GM12892 (cell line): ENCODE measurements at regions not wholly inside any gene's neighbourhood (a gene's known extent, or its start where the extent isn't known, plus 50 kb on each side); places are given as distances from the start of the nearest gene placed in this dataset.

ENCODE experiments used
- DNase-seq: peaks from one replicate; pipeline ENCODE4 v3.0.0; 2011; ENCODE audit not compliant: insufficient read length
- FAIRE-seq: peaks from 2 replicates; lab custom pipeline; 2011; peaks lifted over from hg19 to GRCh38; lab: Jason Lieb, UNC
- POLR2A ChIP-seq: IDR thresholded peaks from 2 replicates; pipeline ENCODE4 v1.6.1; 2011; ENCODE audit warnings: low read depth, low read length, control low read depth
- POLR2AphosphoS5 ChIP-seq: IDR thresholded peaks from 2 replicates; pipeline ENCODE4 v1.6.1; 2011; ENCODE audit warnings: low read depth, low read length, control low read depth
- TAF1 ChIP-seq: IDR thresholded peaks from 2 replicates; pipeline ENCODE4 v1.6.1; 2011; ENCODE audit warnings: low read depth, mild to moderate bottlenecking, control low read depth, low read length, borderline replicate concordance

GRCh38 chr13:26456650-26457049 is 100.8 kb upstream of the WASF3 start:
- TF ChIP-seq POLR2AphosphoS5 (no peak), TAF1 (no peak), POLR2A (no peak)
- DNase-seq (no peak), FAIRE-seq (no peak)

GRCh38 chr13:26457212-26457611 is 100.3 kb upstream of the WASF3 start:
- DNase-seq = no peak
- FAIRE-seq = no peak
- TF ChIP-seq POLR2A (no peak), TAF1 (no peak), POLR2AphosphoS5 (no peak)

GRCh38 chr13:26458196-26458749 is 99.2 kb upstream of the WASF3 start:
- TF ChIP-seq TAF1 = no peak
- no peak for TF ChIP-seq POLR2AphosphoS5
- TF ChIP-seq POLR2A = no peak
- FAIRE-seq (no peak), DNase-seq (no peak)

DNA sequence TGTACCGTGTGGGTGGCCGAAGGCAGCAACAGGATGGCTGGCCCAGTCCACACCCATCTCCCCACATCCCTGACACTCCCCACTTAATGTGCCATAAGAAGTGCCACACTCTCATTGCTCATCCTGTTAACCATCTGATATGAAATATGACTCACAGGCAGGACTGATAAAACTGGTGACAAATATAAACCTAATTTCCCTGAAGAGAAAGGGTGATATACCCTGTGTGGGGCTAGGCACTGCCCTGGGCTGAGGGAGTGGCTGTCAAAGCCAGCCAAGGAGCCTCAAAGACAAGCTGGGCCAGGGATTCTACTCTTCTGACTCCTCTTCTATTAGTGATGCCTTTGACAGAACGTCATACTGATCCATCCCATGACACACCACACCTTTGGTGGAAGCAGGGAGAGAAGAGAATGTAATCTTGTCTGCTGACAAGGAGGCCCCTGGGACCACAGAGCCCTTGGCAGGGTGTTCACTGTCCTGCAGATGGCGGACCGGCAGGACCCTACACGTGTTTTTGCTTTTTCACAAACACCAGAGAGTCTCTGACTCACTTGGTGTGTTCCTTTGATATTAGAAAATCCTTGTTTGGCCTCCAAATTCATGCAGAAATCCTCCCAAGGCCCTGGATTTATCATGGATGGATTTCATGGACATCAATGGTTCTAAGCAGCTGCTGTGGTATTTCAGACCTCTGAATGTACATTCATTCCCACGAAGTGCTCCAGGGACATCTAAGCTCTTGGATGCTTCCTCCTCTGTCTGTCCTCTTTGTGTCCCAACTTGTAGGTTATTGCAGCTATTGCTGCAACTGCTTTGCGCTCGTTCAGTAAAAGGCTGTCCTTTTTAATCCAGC is 98.0 kb upstream of the WASF3 start:
- DNase-seq = no peak
- no peak for FAIRE-seq
- TF ChIP-seq POLR2AphosphoS5 (no peak), POLR2A (no peak), TAF1 (no peak)

- DNase-seq (no peak), FAIRE-seq (no peak)
- no peak for TF ChIP-seq POLR2A
- TF ChIP-seq POLR2AphosphoS5 = no peak
- no peak for TF ChIP-seq TAF1
These were observed 96.8 kb upstream of the WASF3 start for GRCh38 chr13:26460648-26461047.

- no peak for TF ChIP-seq POLR2A
- no peak for TF ChIP-seq TAF1
- no peak for TF ChIP-seq POLR2AphosphoS5
These were observed 94.2 kb upstream of the WASF3 start for GRCh38 chr13:26463296-26463695.

DNA sequence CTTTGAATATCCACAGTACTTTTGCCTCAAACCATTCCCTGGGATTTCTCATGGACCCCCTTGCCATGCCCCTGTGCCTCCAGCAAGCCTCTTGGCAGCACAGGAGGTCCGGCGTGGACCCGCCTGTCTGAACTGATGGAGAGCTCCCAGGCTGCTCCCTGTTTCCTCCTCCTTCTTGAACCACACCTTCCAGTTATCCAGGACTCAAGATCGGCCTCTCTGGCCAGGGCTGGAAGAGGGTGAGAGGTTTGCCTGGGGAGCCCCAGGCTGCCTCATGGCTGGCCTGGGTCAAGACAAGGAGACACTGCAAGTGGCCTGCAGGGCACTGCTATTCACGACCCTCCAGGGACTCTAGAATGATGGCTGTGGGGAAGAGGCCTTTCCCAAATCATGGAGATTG is 93.6 kb upstream of the WASF3 start:
- TF ChIP-seq TAF1 (no peak), POLR2A (no peak), POLR2AphosphoS5 (no peak)
- FAIRE-seq (no peak), DNase-seq (no peak)

More at GRCh38 chr13:26463296-26463695, 94.2 kb upstream of the WASF3 start:
- no peak for FAIRE-seq
- DNase-seq = no peak

DNA sequence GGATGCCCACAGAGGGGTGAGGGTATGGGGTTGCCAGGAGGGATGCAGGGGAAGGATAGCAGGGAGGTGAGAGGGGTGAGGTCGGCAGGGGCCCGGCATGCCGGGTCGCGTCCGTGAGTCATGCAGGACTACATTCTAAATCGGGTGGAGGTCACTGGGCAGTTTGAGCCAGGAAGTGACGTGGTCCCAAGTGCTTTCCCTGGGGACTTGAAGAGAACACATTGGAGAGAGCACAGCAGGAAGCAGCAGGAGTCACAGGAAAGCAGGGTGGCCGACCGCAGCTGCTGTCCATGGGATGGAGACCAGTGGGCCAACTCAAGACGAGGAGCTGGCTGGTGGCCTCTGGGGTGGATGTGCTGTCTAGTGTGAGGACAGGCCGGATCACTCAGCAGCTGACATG is 92.0 kb upstream of the WASF3 start:
- DNase-seq (no peak), FAIRE-seq (no peak)
- no peak for TF ChIP-seq POLR2A

DNA sequence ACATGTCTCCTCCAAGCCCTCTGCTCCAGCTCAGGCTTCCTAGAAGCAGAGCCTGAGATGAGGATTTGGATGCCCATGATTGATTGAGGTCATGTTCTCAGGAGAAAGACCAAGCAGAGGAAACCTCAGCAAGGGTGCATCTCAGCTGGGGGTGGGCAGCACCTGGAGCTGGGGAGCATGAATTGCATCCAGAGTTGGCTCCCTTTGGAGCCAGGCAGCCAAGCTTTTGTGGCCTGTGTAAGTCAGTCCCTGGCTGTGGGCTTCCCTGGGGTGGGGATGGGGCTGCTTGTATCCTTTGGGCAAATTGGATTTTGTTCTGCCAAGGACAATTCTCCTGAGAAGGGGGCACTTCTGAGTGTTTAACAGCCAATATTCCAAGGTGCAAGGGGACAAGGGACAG is 91.5 kb upstream of the WASF3 start:
- TF ChIP-seq POLR2AphosphoS5 (no peak), POLR2A (no peak), TAF1 (no peak)
- FAIRE-seq = no peak
- no peak for DNase-seq

DNA sequence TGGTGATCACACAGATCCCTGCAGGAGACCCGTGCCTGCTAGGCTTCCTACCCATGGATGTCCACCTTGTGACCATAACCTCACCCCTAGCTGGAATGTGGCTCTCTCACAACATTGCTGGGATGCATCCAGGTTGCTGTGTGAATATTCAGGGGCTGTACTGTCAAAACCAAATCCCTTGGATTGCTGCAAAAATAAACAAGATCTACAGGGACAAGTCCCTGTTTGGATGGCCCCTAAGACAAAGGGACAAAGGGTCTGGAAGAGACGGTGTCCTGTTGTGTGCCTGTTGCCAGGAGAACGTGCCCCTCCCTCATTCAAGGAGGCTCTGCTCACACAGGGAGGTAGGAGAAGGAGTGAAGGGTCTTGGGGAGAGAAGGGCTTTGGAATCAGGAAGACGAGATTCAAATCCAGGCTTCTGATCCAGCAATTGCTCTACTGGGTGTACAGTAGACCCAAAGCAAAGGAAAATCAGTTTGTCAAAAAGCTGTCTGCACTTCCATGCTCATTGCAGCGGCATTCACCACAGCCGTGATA is 89.2 kb upstream of the WASF3 start:
- TF ChIP-seq POLR2AphosphoS5 (no peak), TAF1 (no peak), POLR2A (no peak)
- no peak for FAIRE-seq
- no peak for DNase-seq

DNA sequence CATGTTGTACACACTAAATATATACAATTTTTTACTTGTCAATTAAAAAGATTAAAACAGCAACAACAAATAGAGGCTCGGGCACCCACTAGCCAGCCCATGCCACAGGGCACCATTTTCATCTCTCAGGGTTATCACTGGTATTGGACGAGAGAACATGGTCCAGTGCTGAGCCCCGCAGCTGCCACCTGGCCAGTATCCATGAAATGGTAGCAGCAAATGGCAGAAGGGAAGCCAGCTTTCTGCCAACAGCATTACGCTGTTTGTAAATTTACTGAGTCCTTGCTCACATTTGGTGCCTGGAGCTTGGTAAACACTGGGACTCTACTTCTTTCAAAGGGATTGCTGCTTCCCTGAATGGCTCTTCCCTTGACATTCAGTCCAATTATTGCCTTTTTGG is 87.9 kb upstream of the WASF3 start:
- FAIRE-seq = no peak
- TF ChIP-seq TAF1 (no peak), POLR2A (no peak), POLR2AphosphoS5 (no peak)
- DNase-seq = no peak

DNA sequence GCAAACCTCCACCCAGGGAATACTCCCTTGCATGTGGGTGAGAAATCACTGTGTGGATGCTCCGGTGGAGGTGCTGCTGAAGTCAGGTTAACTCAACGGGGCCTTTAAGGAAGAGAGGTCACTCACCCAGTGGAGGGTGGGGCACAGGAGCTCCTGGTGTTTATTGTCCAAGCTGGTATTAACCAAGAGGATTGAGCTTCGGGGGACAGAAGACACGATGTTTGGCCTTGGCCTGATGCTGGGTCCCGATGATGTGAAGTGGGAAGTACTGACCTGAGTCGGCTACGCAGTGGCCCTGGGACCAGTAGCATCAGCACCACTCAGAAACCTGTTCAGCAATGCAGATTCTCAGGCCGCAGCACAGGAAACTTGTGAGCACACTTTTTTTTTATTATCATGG is 85.7 kb upstream of the WASF3 start:
- DNase-seq = no peak
- no peak for FAIRE-seq
- no peak for TF ChIP-seq TAF1
- TF ChIP-seq POLR2AphosphoS5 = no peak
- TF ChIP-seq POLR2A = no peak

GRCh38 chr13:26473571-26474230 is 83.8 kb upstream of the WASF3 start:
- TF ChIP-seq POLR2AphosphoS5 = no peak
- TF ChIP-seq TAF1 = no peak
- no peak for TF ChIP-seq POLR2A
- DNase-seq (no peak), FAIRE-seq (no peak)
